ENCODE measurements at regions not wholly inside any gene's neighbourhood (a gene's known extent, or its start where the extent isn't known, plus 50 kb on each side); places are given as distances from the start of the nearest gene placed in this dataset.

DNA sequence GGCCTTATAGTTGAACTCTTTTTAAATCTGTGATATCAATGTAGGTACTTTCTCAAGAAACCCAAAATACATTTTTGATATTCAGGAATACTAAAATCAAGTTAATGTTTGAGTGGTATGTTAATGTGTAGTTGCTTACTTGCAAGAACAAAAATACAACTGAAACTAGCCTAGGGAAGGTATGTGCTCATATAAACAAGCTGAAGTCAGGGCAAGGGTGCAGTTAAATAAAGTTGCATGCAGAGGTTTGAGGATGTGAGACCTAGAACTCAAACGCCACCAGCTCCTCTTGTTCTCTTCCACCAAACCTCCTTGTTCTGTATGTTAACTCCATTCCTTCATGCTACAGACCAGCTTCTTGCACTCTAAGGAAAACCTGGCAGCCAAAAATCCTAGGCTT lies 388.3 kb upstream of the SMIM21 start:
- Histone ChIP-seq H3K27me3 (no peaks in the 10 kb centered on the region), H3K4me3 (no peak overlapping the region), H3K4me1 (no peaks in the 10 kb centered on the region), H3K9me3 (no peaks in the 10 kb centered on the region), H3K36me3 (no peaks in the 10 kb centered on the region), H3K27ac (no peak overlapping the region)
- no peak for DNase-seq
- no peak for TF ChIP-seq POLR2A (IDR thresholded peaks at IDR 0.05)
- TF ChIP-seq, protein P1, sequence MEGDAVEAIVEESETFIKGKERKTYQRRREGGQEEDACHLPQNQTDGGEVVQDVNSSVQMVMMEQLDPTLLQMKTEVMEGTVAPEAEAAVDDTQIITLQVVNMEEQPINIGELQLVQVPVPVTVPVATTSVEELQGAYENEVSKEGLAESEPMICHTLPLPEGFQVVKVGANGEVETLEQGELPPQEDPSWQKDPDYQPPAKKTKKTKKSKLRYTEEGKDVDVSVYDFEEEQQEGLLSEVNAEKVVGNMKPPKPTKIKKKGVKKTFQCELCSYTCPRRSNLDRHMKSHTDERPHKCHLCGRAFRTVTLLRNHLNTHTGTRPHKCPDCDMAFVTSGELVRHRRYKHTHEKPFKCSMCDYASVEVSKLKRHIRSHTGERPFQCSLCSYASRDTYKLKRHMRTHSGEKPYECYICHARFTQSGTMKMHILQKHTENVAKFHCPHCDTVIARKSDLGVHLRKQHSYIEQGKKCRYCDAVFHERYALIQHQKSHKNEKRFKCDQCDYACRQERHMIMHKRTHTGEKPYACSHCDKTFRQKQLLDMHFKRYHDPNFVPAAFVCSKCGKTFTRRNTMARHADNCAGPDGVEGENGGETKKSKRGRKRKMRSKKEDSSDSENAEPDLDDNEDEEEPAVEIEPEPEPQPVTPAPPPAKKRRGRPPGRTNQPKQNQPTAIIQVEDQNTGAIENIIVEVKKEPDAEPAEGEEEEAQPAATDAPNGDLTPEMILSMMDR (IDR thresholded peaks at IDR 0.05) = no peak

DNA sequence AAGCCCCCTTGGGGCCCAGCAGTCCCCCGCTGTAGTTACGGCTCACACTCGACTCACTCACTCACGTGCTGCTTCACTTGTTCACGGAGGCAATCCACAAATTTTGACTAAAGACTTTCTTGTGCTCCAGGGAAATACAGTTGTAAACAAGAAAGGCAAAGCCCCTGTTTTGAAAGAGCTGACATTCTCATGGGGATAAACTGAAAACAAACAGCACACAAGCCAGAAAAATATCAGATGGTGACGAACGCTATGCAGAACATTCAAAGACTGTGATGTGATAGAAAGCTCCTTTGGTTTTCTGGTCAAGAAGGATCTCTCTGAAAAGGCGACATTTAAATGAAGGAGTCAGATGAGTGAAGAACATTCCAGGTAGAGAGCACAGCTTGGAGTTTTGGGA lies 385.3 kb upstream of the SMIM21 start:
- no peaks in the 10 kb centered on the region for H3K27me3 ChIP-seq
- no peaks in the 10 kb centered on the region for H3K4me1 ChIP-seq
- TF ChIP-seq, protein P1 (IDR thresholded peaks at IDR 0.05) = no peak
- TF ChIP-seq POLR2A (IDR thresholded peaks at IDR 0.05) = no peak
- H3K36me3 ChIP-seq = no peaks in the 10 kb centered on the region
- H3K9me3 ChIP-seq = no peaks in the 10 kb centered on the region
- no peak overlapping the region for H3K4me3 ChIP-seq
- no peak overlapping the region for H3K27ac ChIP-seq
- DNase-seq = no peak

DNA sequence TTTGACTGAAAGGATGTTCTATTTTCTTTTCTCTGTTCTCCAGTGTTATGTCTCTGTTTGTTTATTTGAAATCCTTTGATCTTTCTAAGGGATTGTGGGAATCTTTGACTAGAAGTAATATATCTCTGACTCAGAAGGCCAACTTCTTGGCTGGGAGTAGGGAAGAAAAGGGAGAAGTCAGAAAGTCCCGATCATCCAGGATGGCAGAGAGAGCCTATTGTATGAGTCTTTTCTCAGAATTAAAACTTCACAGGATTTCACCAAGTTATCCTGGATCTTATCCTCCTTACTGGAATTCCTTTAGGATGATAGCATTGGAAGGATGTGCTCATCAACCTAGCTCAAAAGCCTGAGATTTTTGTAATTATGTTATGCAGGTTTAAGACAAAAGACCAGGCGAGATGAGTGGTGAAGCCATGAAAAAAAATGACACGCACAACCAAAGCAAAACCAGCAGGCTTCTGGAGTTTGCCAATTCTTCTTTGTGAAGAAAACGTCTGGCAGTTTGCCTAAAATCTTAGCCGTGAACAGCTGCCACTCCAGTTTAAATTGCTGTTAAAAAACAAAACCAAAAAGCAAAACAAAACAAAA lies 383.6 kb upstream of the SMIM21 start:
- H3K27ac ChIP-seq = no peak overlapping the region
- H3K4me3 ChIP-seq = no peak overlapping the region
- no peaks in the 10 kb centered on the region for H3K9me3 ChIP-seq
- no peak for DNase-seq
- H3K27me3 ChIP-seq = no peaks in the 10 kb centered on the region
- H3K36me3 ChIP-seq = no peaks in the 10 kb centered on the region
- H3K4me1 ChIP-seq = no peaks in the 10 kb centered on the region
- no peak for TF ChIP-seq POLR2A (IDR thresholded peaks at IDR 0.05)
- TF ChIP-seq, protein P1 (IDR thresholded peaks at IDR 0.05) = no peak

DNA sequence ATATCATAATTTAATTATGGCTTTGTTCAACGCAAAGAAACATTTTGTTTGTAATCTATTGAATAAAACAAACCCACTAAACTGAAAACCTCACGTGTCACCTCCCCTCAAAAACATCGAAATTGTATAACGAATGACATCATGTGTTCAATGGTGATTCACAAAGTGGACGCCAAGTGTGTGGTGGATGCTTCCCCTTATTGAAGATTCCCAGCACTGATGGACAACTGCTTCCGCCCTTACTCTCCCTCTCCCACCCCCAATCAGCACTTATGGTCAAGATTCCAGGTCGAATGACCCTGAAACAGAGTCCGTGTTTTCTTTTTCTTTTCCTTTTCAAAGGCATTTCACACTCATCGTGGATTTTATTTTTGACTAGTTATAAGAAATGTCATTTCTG lies 383.0 kb upstream of the SMIM21 start:
- H3K4me1 ChIP-seq = no peaks in the 10 kb centered on the region
- no peaks in the 10 kb centered on the region for H3K36me3 ChIP-seq
- H3K27me3 ChIP-seq = no peaks in the 10 kb centered on the region
- H3K4me3 ChIP-seq = no peak overlapping the region
- H3K9me3 ChIP-seq = no peaks in the 10 kb centered on the region
- DNase-seq = no peak
- no peak overlapping the region for H3K27ac ChIP-seq
- TF ChIP-seq, protein P1 (IDR thresholded peaks at IDR 0.05) = no peak
- TF ChIP-seq POLR2A (IDR thresholded peaks at IDR 0.05) = no peak

DNA sequence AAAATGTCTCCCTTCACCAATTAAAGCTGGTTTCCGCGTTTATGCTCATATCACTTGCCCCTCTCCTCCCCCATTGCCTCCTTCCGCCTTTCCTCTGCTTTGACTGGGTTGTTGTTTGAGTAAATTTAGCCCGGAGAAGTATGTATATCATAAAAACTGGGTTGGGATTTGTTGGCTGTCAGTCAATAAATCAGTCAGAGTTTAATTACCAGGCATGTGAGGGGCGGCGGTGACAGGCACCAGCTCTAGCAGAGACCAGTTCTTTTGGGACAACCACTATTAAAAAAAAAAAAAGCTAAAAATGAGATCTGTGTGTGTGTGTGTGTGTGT lies 382.4 kb upstream of the SMIM21 start:
- no peak for DNase-seq
- Histone ChIP-seq H3K27ac (no peak overlapping the region), H3K4me1 (no peaks in the 10 kb centered on the region), H3K27me3 (no peaks in the 10 kb centered on the region), H3K36me3 (no peaks in the 10 kb centered on the region), H3K9me3 (no peaks in the 10 kb centered on the region), H3K4me3 (peak overlapping the region in 1 of 4 donors; percentile 6)
- TF ChIP-seq, protein P1 (IDR thresholded peaks at IDR 0.05) = no peak
- TF ChIP-seq POLR2A (IDR thresholded peaks at IDR 0.05) = no peak
